Dendritic cell treated with granulocyte-macrophage colony-stimulating factor and Interleukin-4, amounts not matched to agents 40 ng/mL and 50 ng/mL, for 4 days (primary cell): ENCODE measurements at regions not wholly inside any gene's neighbourhood (a gene's known extent, or its start where the extent isn't known, plus 50 kb on each side); places are given as distances from the start of the nearest gene placed in this dataset.
"Not testable (repeated sequence)": the region's sequence is repeated elsewhere in the genome, so short reads cannot be mapped to it uniquely, and the experiment has no call there.

Experiments used
- H3K27ac Mint-ChIP-seq: one replicate; pipeline ENCODE4 v1.8.0; 2022; ENCODE audit warnings: mild to moderate bottlenecking, mixed read lengths
- H3K27me3 Mint-ChIP-seq: one replicate; pipeline ENCODE4 v1.8.0; 2022; ENCODE audit warnings: mild to moderate bottlenecking, mixed read lengths
- H3K36me3 Mint-ChIP-seq: one replicate; pipeline ENCODE4 v1.8.0; 2022; ENCODE audit warnings: low read depth, mixed read lengths
- H3K4me1 Mint-ChIP-seq: one replicate; pipeline ENCODE4 v1.8.0; 2022; ENCODE audit warnings: low read depth, mixed read lengths
- H3K4me3 Mint-ChIP-seq: one replicate; pipeline ENCODE4 v1.8.0; 2022; ENCODE audit warnings: mild to moderate bottlenecking, moderate library complexity, mixed read lengths
- H3K9me3 Mint-ChIP-seq: one replicate; pipeline ENCODE4 v1.8.0; 2022; ENCODE audit warnings: mixed read lengths
- intact Hi-C: fragments of 100-400 bp; cut with micrococcal nuclease; formaldehyde crosslinking; loops from one replicate; pipeline ENCODE4 v1.15.0; 2022

- no peaks in the 10 kb centered on the region for H3K9me3 Mint-ChIP-seq
- peaks cover 8% of the 10 kb centered on the region for H3K4me1 Mint-ChIP-seq
- H3K4me3 Mint-ChIP-seq: no peak overlapping the region
- H3K27ac Mint-ChIP-seq: no peak overlapping the region
- intact Hi-C loops: loop anchor here (5.0 to 10.0 kb wide), 2 partner anchors 799 to 876 kb away; partner anchors contain the start of gene DIPK2A
- H3K36me3 Mint-ChIP-seq: no peaks in the 10 kb centered on the region
- H3K27me3 Mint-ChIP-seq: no peaks in the 10 kb centered on the region
Observed at GRCh38 chr3:144770915-144771351, 799.3 kb downstream of the DIPK2A start.

- Mint-ChIP-seq H3K4me3 (no peak overlapping the region), H3K9me3 (no peaks in the 10 kb centered on the region), H3K36me3 (no peaks in the 10 kb centered on the region), H3K27ac (no peak overlapping the region), H3K27me3 (no peaks in the 10 kb centered on the region), H3K4me1 (peaks cover 8% of the 10 kb centered on the region)
- intact Hi-C loops: loop anchor here (5.0 to 10.0 kb wide), 2 partner anchors 799 to 877 kb away; partner anchors contain the start of gene DIPK2A
Observed at GRCh38 chr3:144771381-144771870, 799.8 kb downstream of the DIPK2A start.

- Mint-ChIP-seq H3K27me3 (no peaks in the 10 kb centered on the region), H3K9me3 (no peaks in the 10 kb centered on the region), H3K36me3 (no peaks in the 10 kb centered on the region), H3K4me3 (no peak overlapping the region), H3K27ac (no peak overlapping the region), H3K4me1 (peaks cover 8% of the 10 kb centered on the region)
- intact Hi-C loops: loop anchor here (5.0 to 10.0 kb wide), 2 partner anchors 800 to 878 kb away; partner anchors contain the start of gene DIPK2A
Observed at GRCh38 chr3:144772372-144772771, 800.7 kb downstream of the DIPK2A start.

GRCh38 chr3:144773350-144773749 lies 801.7 kb downstream of the DIPK2A start:
- Mint-ChIP-seq H3K27me3 (no peaks in the 10 kb centered on the region), H3K27ac (no peak overlapping the region), H3K9me3 (no peaks in the 10 kb centered on the region), H3K4me3 (no peak overlapping the region), H3K36me3 (no peaks in the 10 kb centered on the region), H3K4me1 (peaks cover 8% of the 10 kb centered on the region)
- intact Hi-C loops: loop anchor here (5.0 to 10.0 kb wide), 2 partner anchors 801 to 879 kb away; partner anchors contain the start of gene DIPK2A

- Mint-ChIP-seq H3K9me3 (no peaks in the 10 kb centered on the region), H3K4me1 (peaks cover 8% of the 10 kb centered on the region), H3K4me3 (no peak overlapping the region), H3K27me3 (no peaks in the 10 kb centered on the region), H3K36me3 (no peaks in the 10 kb centered on the region), H3K27ac (no peak overlapping the region)
- intact Hi-C loops: loop anchor here (5.0 to 10.0 kb wide), 2 partner anchors 803 to 880 kb away; partner anchors contain the start of gene DIPK2A
Observed at GRCh38 chr3:144774897-144775296, 803.3 kb downstream of the DIPK2A start.

GRCh38 chr3:144775551-144775950 lies 803.9 kb downstream of the DIPK2A start:
- Mint-ChIP-seq H3K4me3 (no peak overlapping the region), H3K36me3 (no peaks in the 10 kb centered on the region), H3K9me3 (no peaks in the 10 kb centered on the region), H3K4me1 (peaks cover 8% of the 10 kb centered on the region), H3K27me3 (no peaks in the 10 kb centered on the region), H3K27ac (no peak overlapping the region)
- intact Hi-C loops: loop anchor here (10.0 kb wide), 1 partner anchor 881 kb away; no protein-coding TSS in a partner anchor

GRCh38 chr3:144777906-144778305 lies 806.3 kb downstream of the DIPK2A start:
- Mint-ChIP-seq H3K4me3 (no peak overlapping the region), H3K4me1 (no peaks in the 10 kb centered on the region), H3K36me3 (no peaks in the 10 kb centered on the region), H3K27me3 (no peaks in the 10 kb centered on the region), H3K27ac (no peak overlapping the region), H3K9me3 (no peaks in the 10 kb centered on the region)
- intact Hi-C loops: loop anchor here (10.0 kb wide), 1 partner anchor 883 kb away; no protein-coding TSS in a partner anchor

- no peaks in the 10 kb centered on the region for H3K36me3 Mint-ChIP-seq
- no peaks in the 10 kb centered on the region for H3K9me3 Mint-ChIP-seq
- no peaks in the 10 kb centered on the region for H3K27me3 Mint-ChIP-seq
- H3K27ac Mint-ChIP-seq: no peak overlapping the region
- H3K4me1 Mint-ChIP-seq: no peaks in the 10 kb centered on the region
- intact Hi-C loops: no loop called here
- no peak overlapping the region for H3K4me3 Mint-ChIP-seq
Observed at GRCh38 chr3:144791034-144791433, 819.4 kb downstream of the DIPK2A start.

- Mint-ChIP-seq H3K36me3 (no peaks in the 10 kb centered on the region), H3K4me3 (no peak overlapping the region), H3K27me3 (no peaks in the 10 kb centered on the region), H3K9me3 (peaks cover 16% of the 10 kb centered on the region), H3K27ac (no peak overlapping the region), H3K4me1 (no peaks in the 10 kb centered on the region)
- intact Hi-C loops: no loop called here
Observed at GRCh38 chr3:144801890-144802289, 830.3 kb downstream of the DIPK2A start.

- H3K36me3 Mint-ChIP-seq: no peaks in the 10 kb centered on the region
- intact Hi-C loops: no loop called here
Observed at GRCh38 chr3:144809380-144809779, 837.8 kb downstream of the DIPK2A start.

GRCh38 chr3:144810160-144810559 lies 838.5 kb downstream of the DIPK2A start:
- Mint-ChIP-seq H3K36me3 (no peaks in the 10 kb centered on the region), H3K4me1 (peaks cover 13% of the 10 kb centered on the region), H3K27ac (no peak overlapping the region), H3K4me3 (no peak overlapping the region), H3K9me3 (peaks cover 7% of the 10 kb centered on the region), H3K27me3 (no peaks in the 10 kb centered on the region)
- intact Hi-C loops: no loop called here

More at GRCh38 chr3:144809380-144809779, 837.8 kb downstream of the DIPK2A start:
- H3K9me3 Mint-ChIP-seq: peaks cover 15% of the 10 kb centered on the region
- no peak overlapping the region for H3K27ac Mint-ChIP-seq
- no peak overlapping the region for H3K4me3 Mint-ChIP-seq
- peaks cover 13% of the 10 kb centered on the region for H3K4me1 Mint-ChIP-seq
- no peaks in the 10 kb centered on the region for H3K27me3 Mint-ChIP-seq

GRCh38 chr3:144815655-144816054 lies 844.0 kb downstream of the DIPK2A start:
- Mint-ChIP-seq H3K27ac (no peak overlapping the region), H3K27me3 (peaks cover 2% of the 10 kb centered on the region), H3K36me3 (no peaks in the 10 kb centered on the region), H3K9me3 (no peaks in the 10 kb centered on the region), H3K4me1 (no peaks in the 10 kb centered on the region), H3K4me3 (no peak overlapping the region)
- intact Hi-C loops: no loop called here

GRCh38 chr3:144816323-144816722 lies 844.7 kb downstream of the DIPK2A start:
- Mint-ChIP-seq H3K4me3 (no peak overlapping the region), H3K27ac (no peak overlapping the region), H3K9me3 (no peaks in the 10 kb centered on the region), H3K27me3 (peaks cover 2% of the 10 kb centered on the region), H3K36me3 (no peaks in the 10 kb centered on the region), H3K4me1 (no peaks in the 10 kb centered on the region)
- intact Hi-C loops: no loop called here

- no peaks in the 10 kb centered on the region for H3K36me3 Mint-ChIP-seq
- peaks cover 2% of the 10 kb centered on the region for H3K27me3 Mint-ChIP-seq
- intact Hi-C loops: no loop called here
- H3K4me1 Mint-ChIP-seq: no peaks in the 10 kb centered on the region
- no peaks in the 10 kb centered on the region for H3K9me3 Mint-ChIP-seq
- H3K4me3 Mint-ChIP-seq: no peak overlapping the region
- H3K27ac Mint-ChIP-seq: no peak overlapping the region
Observed at GRCh38 chr3:144818973-144819372, 847.4 kb downstream of the DIPK2A start.

- H3K36me3 Mint-ChIP-seq, H3K4me1 Mint-ChIP-seq, H3K27ac Mint-ChIP-seq, H3K27me3 Mint-ChIP-seq, H3K4me3 Mint-ChIP-seq, H3K9me3 Mint-ChIP-seq, intact Hi-C loops: not testable (repeated sequence)
Observed at GRCh38 chr3:144820232-144820631, 848.6 kb downstream of the DIPK2A start.
